ENCODE measurements at regions not wholly inside any gene's neighbourhood (a gene's known extent, or its start where the extent isn't known, plus 50 kb on each side); places are given as distances from the start of the nearest gene placed in this dataset.
"Not testable (repeated sequence)": the region's sequence is repeated elsewhere in the genome, so short reads cannot be mapped to it uniquely, and the experiment has no call there.

DNA sequence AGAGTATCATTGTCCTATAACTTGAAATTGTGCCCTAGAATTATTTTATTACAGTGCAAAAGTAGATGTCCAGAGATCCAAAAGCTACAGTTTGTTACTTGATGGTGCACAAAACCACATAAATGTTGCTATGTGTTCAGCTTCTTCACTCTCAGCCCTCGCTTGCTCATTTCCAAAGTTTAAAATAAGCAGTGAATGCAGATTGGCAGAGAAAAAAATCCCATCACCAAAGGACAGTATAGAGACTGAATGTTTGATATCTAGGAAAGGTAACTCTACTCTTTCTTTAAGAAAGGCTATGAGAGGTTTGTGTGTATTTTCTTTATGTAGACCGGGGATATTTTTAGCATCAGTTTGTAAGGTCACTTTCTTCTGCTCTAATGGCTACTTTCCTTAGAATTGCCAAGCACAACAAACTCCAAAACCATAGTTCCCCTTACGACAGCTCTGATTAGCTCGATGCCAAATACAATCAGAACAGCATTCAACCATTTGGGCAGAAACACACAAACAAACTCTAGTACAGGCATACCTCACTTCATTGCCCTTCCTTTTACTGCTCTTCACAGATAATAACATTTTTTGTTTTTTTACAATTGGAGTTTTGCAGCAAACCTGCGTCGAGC lies 164.1 kb upstream of the CCDC54 start:
- Histone ChIP-seq H3K27me3 (no peaks in the 10 kb centered on the region), H3K9me3 (peaks cover 8% of the 10 kb centered on the region; the same call in 1 of the 2 replicates), H3K36me3 (no peaks in the 10 kb centered on the region), H3K4me3 (no peak overlapping the region)
- DNase-seq = no peak

GRCh38 chr3:107216229-107216628 lies 161.0 kb upstream of the CCDC54 start:
- H3K36me3 ChIP-seq = no peaks in the 10 kb centered on the region
- no peak overlapping the region for H3K4me3 ChIP-seq
- DNase-seq = no peak
- H3K9me3 ChIP-seq = peaks cover 8% of the 10 kb centered on the region; the same call in 1 of the 2 replicates
- no peaks in the 10 kb centered on the region for H3K27me3 ChIP-seq

GRCh38 chr3:107216711-107217110 lies 160.5 kb upstream of the CCDC54 start:
- H3K27me3 ChIP-seq = no peaks in the 10 kb centered on the region

GRCh38 chr3:107217172-107217571 lies 160.1 kb upstream of the CCDC54 start:
- H3K4me3 ChIP-seq = no peak overlapping the region
- H3K36me3 ChIP-seq = no peaks in the 10 kb centered on the region
- H3K9me3 ChIP-seq = peaks cover 8% of the 10 kb centered on the region; the same call in 1 of the 2 replicates
- DNase-seq = peak; percentile 73
- no peaks in the 10 kb centered on the region for H3K27me3 ChIP-seq

More at GRCh38 chr3:107216711-107217110, 160.5 kb upstream of the CCDC54 start:
- Histone ChIP-seq H3K36me3 (no peaks in the 10 kb centered on the region), H3K9me3 (peaks cover 8% of the 10 kb centered on the region; the same call in 1 of the 2 replicates), H3K4me3 (no peak overlapping the region)
- peak; percentile 81 for DNase-seq

DNA sequence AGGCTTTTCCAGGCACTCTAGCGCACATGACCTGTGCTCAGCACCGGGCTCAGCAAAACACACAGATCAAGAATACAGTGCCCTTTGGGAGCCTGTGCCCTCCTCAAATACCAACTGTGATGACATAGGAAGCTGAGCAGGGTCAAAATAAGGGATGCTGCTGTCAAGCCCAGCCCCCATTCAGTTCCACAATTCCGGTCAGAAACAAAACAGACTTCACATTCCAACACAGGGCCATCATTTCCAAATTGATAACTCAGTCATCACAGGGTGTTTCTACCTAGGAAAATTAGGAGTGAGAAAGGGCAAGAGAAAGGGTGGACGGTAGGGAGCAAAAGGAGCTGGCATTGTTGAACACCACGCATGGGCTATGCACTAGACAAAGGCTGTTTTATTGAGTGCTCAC lies 158.4 kb upstream of the CCDC54 start:
- H3K4me3 ChIP-seq = no peak overlapping the region
- peaks cover 8% of the 10 kb centered on the region; the same call in 1 of the 2 replicates for H3K9me3 ChIP-seq
- no peak for DNase-seq
- no peaks in the 10 kb centered on the region for H3K36me3 ChIP-seq
- H3K27me3 ChIP-seq = no peaks in the 10 kb centered on the region

- Histone ChIP-seq H3K9me3 (0 out of 2 replicates have a peak, but pooled peaks cover 1% of the 10 kb centered on the region), H3K36me3 (no peaks in the 10 kb centered on the region), H3K4me3 (no peak overlapping the region), H3K27me3 (no peaks in the 10 kb centered on the region)
- DNase-seq = no peak
These were observed 156.7 kb upstream of the CCDC54 start for GRCh38 chr3:107220538-107220937.

- peaks cover 8% of the 10 kb centered on the region for H3K9me3 ChIP-seq
- no peaks in the 10 kb centered on the region for H3K36me3 ChIP-seq
- no peak for DNase-seq
- no peaks in the 10 kb centered on the region for H3K27me3 ChIP-seq
- H3K4me3 ChIP-seq = no peak overlapping the region
These were observed 155.4 kb upstream of the CCDC54 start for GRCh38 chr3:107221856-107222255.

GRCh38 chr3:107222907-107223306 lies 154.3 kb upstream of the CCDC54 start:
- H3K4me3 ChIP-seq = no peak overlapping the region
- H3K36me3 ChIP-seq = no peaks in the 10 kb centered on the region
- H3K9me3 ChIP-seq = peaks cover 11% of the 10 kb centered on the region
- H3K27me3 ChIP-seq = no peaks in the 10 kb centered on the region
- DNase-seq = no peak

DNA sequence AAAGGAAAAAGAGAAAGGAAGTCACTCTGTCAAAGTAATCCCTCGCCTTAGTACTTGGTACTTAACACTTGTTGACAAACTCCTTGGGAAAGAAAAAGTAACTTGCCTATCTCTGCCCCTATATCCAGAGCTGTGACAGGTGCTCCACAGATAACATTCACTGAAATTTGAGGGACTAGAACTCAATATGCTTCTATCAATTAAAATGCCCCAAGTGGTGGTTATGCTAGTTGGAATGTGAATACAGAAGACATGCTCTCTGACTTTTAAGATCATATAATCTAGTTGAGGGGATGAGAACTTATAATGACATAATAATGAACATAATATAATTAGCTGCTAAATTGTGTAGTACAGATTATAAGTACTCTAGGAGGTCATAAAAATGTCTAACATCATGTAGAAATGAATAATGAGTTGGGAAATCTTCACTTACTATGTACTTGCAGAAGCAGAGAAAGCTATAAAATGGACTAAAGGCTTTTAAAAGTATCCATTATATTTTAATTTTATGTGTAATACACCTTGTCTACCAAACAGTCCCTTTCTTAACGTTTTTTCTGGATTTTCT lies 153.1 kb upstream of the CCDC54 start:
- no peak for DNase-seq
- Histone ChIP-seq H3K36me3 (no peaks in the 10 kb centered on the region), H3K27me3 (no peaks in the 10 kb centered on the region), H3K9me3 (peaks cover 11% of the 10 kb centered on the region), H3K4me3 (no peak overlapping the region)

GRCh38 chr3:107227091-107227490 lies 150.1 kb upstream of the CCDC54 start:
- Histone ChIP-seq H3K27me3 (no peaks in the 10 kb centered on the region), H3K9me3 (peaks cover 11% of the 10 kb centered on the region), H3K36me3 (no peaks in the 10 kb centered on the region), H3K4me3 (no peak overlapping the region)
- peak; percentile 48 for DNase-seq

GRCh38 chr3:107233877-107234276 lies 143.4 kb upstream of the CCDC54 start:
- H3K9me3 ChIP-seq, H3K36me3 ChIP-seq, H3K4me3 ChIP-seq, DNase-seq, H3K27me3 ChIP-seq: not testable (repeated sequence)

DNA sequence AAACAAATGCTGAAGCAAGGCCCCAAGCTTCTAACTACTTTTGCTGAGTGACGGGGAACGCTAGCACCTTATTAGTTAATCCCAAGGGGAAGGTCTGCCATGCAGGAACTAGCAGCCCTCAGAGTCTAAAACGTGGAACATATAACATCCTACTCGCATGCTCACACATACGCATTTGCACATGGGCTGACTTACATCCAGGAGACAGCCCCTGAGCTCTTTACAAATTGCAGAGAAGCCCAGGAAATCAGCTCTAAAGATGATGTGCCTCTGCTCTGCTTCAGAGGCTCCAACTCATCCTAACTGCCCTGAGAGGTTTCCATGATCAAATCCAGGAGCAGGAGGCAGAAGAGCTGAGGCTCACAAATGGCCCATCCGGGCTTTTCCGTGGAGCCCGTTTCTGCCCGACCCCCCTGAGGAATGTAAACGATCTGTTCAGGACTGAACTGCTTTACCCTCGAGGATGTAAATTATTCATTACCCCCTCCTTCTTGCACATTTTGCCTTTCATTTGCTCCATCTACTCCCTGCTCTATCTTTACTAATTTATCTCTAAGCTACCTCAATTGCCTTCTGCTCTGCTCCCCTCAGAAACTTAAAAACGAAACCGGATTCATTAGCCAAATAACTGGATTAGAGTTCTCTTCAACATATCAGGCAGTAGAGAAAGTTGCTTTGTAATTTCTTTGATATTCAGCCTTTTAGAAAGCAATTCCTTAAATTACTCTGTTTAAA lies 141.9 kb upstream of the CCDC54 start:
- H3K4me3 ChIP-seq = peak overlapping the region; percentile 49
- H3K27me3 ChIP-seq = no peaks in the 10 kb centered on the region
- DNase-seq = peak; percentile 16
- no peaks in the 10 kb centered on the region for H3K36me3 ChIP-seq
- H3K9me3 ChIP-seq = no peaks in the 10 kb centered on the region

GRCh38 chr3:107235928-107236315 lies 141.3 kb upstream of the CCDC54 start:
- Histone ChIP-seq H3K27me3 (no peaks in the 10 kb centered on the region), H3K4me3 (peak overlapping the region; percentile 49), H3K9me3 (no peaks in the 10 kb centered on the region), H3K36me3 (no peaks in the 10 kb centered on the region)
- peak; percentile 47 for DNase-seq

GRCh38 chr3:107236655-107237337 lies 140.4 kb upstream of the CCDC54 start:
- Histone ChIP-seq H3K4me3 (no peak overlapping the region), H3K36me3 (no peaks in the 10 kb centered on the region), H3K27me3 (no peaks in the 10 kb centered on the region), H3K9me3 (no peaks in the 10 kb centered on the region)
- DNase-seq = no peak

DNA sequence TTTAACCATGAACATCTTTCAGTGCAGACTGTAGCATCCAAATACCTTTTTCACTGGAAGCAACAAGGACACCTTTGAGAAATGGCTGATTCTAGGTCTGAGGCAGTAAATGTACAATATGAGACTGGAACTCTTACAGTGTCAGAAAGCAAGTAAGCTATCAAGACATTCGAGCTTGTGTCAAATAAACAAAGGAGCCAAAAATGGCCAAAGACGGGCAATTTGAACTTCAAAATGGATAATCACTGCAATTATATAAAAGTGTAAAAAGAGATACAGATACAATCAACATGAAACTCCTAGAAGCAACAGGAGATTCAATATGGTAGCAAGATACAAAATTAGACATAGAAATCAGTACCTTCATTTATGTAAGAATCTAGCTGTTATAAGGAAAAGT lies 138.5 kb upstream of the CCDC54 start:
- H3K27me3 ChIP-seq = no peaks in the 10 kb centered on the region
- peaks cover 3% of the 10 kb centered on the region; the same call in 1 of the 2 replicates for H3K36me3 ChIP-seq
- no peak for DNase-seq
- H3K4me3 ChIP-seq = no peak overlapping the region
- H3K9me3 ChIP-seq = no peaks in the 10 kb centered on the region

- no peaks in the 10 kb centered on the region for H3K27me3 ChIP-seq
- peak overlapping the region; percentile 89; the same call in 1 of the 2 replicates for H3K4me3 ChIP-seq
- DNase-seq = no peak
These were observed 137.5 kb upstream of the CCDC54 start for GRCh38 chr3:107239703-107240102.

More at GRCh38 chr3:107239703-107240102, 137.5 kb upstream of the CCDC54 start:
- Histone ChIP-seq H3K9me3 (no peaks in the 10 kb centered on the region), H3K36me3 (peaks cover 3% of the 10 kb centered on the region; the same call in 1 of the 2 replicates)

Measured in MG63 (cell line).